Tongue (tissue), 1 donor: ENCODE measurements at regions not wholly inside any gene's neighbourhood (a gene's known extent, or its start where the extent isn't known, plus 50 kb on each side); places are given as distances from the start of the nearest gene placed in this dataset.
"Not testable (repeated sequence)": the region's sequence is repeated elsewhere in the genome, so short reads cannot be mapped to it uniquely, and the experiment has no call there.

Source experiments
- DNase-seq: peaks from one replicate; pipeline ENCODE4 v3.0.0-alpha.2; 2015

DNA sequence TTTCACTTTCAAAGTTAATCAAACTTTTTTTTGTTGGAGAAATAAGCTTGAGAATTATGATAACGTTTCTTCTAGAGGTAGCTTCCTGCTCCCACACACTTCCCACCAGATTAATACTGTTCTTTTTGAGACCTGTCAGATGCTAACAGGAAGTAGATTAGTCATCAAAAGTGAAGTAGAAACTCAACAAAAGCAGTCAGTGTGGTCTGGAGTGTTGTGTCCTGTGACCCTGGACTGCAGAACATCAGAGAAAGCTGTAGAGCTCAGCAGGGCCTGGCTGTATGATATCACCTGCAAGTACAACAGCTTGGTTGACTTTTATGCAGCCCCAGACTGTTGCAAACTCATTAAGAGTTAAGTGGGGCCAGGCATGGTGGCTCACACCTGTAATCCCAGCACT lies 495.7 kb upstream of the CYLC2 start:
- no peak for DNase-seq

DNA sequence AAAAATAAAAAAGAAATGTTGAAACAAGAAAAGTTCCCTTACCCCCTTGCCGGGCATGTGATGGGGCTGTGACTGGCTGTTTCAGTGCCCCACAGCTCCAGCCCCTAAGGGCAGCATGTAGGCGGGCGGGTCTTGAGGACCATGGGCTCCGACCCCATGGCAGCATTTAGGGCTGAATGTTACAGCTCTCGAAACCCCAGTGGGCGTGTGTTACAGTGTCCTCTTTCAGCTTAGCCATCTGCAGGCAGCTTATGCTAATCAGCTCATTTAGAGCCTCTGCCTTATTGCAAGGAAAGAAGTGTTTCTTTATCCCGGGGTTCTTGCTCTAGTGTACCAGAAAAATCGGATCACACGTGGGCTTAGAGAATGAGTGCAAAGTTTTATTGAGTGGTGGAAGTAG lies 497.4 kb upstream of the CYLC2 start:
- no peak for DNase-seq

DNA sequence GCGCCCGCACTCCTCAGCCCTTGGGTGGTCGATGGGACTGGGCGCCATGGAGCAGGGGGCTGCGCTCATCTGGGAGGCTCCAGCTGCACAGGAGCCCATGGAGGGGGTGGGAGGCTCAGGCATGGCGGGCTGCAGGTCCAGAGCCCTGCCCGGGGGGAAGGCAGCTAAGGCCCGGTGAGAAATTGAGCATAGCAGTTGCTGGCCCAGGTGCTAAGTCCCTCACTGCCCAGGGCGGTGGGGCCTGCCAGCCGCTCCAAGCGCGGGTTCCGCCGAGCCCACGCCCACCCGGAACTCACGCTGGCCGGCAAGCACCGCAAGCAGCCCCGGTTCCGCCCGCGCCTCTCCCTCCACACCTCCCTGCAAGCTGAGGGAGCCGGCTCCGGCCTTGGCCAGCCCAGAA lies 508.2 kb upstream of the CYLC2 start:
- not testable (repeated sequence) for DNase-seq

DNA sequence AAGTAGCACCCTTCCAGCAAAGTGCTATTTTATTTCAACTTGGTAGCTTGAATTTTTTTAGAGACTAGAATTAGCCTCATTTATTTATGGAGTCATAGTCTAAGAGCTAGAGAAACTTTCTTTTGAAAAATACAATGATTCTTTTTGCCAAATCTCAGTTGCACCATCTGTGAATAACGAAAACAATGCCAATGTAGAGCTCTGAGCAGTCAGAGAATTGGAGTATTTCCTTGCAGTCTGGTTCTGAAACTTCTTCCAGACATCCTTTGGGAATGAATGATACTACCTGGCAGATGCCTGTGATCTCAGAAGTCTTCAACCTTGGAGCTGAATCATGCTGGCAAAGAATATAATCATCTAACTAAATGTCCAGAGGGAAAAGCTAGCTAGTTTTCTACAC lies 511.5 kb upstream of the CYLC2 start:
- no peak for DNase-seq

DNA sequence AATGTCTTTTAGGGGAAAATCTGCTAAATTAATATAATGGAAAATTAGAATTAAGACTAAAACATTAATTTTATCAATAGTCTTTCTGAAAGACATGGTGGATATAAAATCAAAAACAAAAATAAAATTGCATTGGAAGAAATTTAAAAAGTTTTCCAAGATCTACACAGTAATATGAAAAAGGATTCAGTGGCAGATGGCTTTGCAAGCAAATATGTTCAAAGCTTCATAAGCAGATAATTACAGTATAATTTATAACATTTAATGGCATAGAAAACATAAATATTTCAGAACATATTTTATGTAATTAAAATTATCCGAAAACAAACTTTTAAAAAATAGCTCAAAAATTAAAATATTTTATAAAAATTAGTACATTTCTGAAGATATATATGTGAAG lies 512.4 kb upstream of the CYLC2 start:
- no peak for DNase-seq

DNA sequence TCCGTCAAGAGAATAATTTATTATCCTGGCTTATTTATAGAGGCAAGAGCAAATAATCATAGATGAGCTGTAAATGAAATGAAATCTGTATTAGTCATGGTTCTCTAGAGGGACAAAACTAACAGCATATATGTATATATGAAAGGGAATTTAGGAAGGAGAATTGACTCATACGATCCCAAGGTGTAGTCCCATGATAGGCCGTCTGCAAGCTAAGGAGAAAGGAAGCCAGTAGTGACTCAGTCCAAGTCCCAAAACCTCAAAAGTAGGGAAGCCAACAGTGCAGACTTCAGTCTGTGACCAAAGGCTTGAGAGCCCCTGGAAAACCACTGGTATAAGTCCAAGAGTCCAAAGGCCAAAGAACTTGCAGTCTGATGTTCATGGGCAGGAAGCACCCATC lies 515.9 kb upstream of the CYLC2 start:
- no peak for DNase-seq

DNA sequence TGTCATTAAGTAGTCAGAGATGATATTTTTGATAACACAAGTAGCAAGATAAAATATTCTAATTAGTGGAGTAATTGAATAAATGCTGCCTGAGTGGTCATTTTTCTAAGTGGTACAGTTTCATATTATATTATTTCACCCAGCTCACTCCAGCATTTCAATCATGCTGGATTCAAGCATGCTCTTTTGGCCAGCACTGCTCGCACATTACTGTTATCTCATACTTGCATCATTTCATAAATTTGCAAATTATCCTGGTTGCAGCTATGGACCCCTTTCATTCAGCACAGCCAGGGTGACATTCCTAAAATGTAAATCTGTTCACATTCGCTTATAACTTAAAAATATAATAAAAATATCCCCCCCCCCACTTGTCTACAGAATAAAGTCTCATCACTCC lies 520.8 kb upstream of the CYLC2 start:
- no peak for DNase-seq

DNA sequence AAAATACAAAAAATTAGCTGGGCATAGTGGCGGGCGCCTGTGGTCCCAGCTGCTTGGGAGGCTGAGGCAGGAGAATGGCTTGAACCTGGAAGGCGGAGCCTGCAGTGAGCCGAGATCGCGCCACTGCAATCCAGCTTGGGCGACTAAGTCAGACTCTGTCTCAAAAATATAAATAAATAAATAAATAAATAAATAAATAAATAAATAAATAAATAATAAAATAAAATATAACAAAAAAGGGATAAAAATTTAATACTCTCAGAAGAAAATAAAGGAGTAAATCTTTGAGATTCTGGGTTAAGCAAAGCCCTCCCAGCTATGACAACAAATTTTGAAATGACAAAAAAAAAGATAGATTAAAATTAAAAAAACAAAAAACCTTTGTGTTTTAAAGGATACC lies 525.7 kb upstream of the CYLC2 start:
- DNase-seq, result not testable (repeated sequence)

DNA sequence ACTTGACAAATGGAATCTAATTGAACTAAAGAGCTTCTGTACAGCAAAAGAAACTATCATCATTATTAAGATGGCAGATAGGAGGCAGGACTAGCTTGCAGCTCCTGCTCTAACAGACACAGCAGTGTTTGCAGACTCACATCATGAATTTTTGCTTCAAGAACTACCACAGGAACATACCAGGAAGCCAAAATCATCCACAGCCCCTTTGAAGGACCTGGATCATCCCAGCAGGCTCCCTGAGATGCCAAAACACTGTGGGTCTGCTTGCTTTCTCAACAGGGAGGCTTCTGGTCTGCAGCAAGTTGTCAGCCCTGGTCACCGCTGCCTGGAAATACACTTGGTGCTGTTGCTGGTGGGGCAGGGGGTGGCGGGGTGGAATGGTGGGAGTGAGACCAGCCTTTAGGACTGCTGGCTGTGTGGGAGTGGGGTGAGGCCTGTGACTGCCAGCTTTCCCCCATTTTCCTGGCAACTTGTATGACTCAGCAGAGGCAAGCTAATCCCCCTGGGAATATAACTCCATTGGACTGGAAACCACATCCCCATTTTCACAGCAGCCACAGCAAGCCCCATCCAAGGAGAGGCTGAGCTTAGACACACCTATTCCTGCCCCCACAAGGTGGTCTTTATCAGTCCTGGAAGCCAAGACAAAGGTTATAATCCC lies 533.8 kb upstream of the CYLC2 start:
- no peak for DNase-seq

DNA sequence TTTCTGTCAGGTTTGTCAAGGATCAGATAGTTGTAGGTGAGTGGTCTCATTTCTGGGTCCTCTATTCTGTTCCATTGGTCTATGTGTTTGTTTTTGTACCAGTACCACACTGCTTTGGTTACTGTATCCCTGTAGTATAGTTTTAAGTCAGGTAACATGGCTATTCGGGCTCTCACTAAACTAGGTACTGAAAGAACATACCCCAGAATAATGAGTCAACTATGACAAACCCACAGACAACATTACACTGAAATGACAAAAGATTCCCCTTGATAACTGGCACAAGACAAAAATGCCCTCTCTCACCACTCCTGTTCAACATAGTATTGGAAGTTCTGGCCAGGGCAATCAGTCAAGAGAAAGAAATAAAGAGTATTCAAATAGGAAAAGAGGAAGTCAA lies 535.3 kb upstream of the CYLC2 start:
- DNase-seq, result no peak

DNA sequence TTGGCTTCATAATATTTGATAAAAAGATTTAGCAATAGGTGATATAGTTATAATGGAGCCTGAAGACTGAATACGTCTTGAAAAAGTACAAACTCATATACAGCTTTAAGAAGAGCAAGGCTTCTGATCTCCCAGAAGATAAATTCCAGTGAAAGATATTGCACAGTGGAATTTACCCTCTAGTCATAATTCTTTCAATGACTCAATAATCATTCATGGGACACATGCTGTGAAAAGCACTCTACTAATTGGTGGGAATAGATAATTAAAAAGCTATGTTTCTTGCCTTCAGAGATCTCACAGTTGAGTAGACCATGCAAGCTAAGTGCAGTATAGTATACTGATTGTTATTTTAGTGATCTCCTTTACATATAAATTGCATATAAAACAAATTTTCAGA lies 538.6 kb upstream of the CYLC2 start:
- DNase-seq, result no peak

DNA sequence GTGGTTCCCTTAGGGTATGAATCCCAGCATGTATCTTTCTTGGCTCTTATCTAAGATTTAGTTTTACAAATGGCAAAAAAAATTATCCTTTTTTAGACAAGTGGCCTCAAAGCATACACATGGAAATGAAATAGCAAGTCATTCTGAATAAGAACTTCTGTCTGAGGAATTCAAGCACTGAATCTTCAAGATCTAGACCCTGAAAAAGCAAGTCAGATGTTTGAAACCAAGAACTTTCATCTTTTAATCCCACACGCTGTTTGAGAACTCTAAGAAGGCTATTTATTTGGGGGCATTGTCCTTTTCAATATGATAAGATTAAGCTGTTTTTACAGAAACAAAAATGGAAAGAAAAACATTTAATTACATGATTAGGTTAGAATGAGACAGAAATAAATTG lies 549.2 kb upstream of the CYLC2 start:
- DNase-seq, result no peak

DNA sequence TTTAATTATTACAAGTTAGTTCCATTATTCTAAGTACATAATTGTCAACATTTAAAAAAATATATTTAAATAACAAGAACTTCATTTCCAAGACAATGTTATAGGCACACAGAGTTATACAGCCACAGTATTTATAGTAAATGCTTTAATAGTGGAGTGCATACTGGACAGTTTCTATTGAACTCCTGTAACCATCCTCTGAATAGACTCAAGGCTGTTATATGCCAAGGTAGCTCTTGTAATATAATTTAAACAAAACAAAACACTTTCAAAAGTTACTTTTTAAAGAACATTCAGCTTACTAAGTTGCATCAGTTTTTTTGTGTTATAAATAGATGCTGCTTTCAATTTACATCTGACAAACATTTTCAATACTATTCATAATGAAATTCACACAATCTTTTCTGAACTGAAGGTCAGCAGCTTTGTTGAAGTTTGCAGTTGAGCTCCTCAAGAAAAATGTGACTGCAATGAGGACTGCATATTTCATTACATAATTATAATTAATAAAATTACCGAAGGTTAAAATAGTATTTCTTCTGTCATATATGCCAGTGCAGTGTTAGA lies 549.9 kb upstream of the CYLC2 start:
- DNase-seq, result no peak

DNA sequence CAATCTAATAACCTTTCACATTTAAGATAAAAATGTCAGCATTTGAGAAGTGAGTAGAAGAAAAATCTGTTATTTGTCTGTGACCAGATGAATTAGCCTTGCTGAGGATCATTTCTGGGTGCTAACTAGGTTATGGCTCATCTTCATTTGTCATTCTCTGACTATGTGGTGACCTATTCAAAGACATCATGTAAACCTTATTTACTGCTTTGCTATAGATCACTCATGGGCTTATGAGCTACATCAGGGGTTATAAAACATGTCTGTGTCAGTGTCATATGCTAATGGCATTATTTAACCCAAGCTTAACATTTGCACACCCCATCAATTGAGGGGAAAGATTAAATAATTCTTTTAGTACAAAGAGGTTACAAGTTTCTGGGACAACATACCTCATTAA lies 555.5 kb upstream of the CYLC2 start:
- no peak for DNase-seq

DNA sequence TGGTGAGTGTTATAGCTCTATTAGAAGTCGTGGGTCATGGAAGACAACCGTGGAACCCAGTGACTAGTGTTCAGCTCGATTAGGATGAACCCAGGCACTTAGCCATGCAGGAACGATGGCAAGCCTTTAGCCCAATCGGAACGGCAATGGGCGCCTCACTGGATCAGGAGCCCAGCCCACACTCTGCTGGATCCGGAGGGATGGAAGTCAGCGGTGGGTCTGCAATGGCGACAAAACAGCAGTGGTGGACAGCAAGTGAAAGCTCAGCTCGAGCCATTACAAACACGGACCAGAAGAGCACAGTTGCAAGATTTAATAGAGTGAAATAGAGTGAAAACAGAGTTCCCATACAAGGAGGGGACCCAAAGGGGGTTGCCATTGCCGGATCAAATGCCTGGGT lies 558.5 kb upstream of the CYLC2 start:
- not testable (repeated sequence) for DNase-seq

DNA sequence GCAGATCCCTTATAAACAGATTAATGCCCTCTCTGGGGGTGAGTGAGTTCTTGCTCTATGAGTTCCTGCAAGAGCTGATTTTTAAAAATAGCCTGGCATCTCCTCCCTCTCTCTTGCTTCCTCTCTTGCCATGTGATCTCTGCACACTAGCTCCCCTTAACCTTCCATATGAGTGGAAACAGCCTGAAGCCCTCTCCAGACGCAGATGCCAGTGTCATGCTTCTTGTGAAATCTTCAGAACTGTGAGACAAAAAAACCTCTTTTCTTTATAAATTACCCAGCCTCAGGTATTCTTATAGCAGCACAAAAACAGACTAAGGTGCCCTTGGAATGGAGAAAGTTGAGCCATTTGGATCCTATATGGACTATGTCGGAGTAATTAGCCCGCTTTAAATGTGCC lies 559.7 kb upstream of the CYLC2 start:
- DNase-seq, result no peak

DNA sequence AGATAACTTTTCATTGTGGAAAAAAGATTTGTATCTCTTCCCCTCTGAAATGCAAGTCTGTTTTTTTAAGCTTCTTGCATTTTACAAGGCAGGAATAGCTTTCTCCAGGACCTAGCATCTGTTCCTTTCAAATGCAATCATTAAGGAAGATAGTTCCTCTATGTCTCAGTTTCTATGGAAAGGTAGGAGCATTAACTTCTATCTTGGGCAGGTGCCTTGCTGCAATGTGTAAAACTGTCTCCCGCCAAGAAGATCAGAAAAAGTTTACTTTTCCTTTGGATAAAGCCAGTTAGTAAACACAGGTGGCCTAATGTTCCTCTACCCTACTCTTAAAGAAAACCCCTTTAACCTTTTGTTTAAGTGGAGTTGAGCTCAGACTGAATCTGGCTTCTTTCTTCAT lies 560.6 kb upstream of the CYLC2 start:
- peak; percentile 15 for DNase-seq

DNA sequence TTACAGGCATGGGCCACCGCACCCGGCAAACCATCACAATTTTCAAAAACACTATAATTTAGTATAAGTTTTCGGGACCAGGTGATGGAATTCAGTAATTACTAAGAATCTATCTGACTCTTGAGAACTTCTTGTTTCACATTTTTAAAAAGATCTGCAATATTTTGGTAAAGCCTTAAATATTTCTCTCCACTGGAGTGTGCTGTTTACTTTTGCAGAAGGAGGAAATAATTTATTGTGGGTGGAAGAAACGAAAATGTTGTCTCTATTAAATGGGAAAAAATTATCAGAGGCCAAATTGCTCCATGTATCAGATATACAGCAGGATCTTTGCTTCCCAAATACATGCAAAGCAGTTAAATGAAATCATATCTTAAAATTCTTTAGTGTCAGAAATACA lies 566.8 kb upstream of the CYLC2 start:
- no peak for DNase-seq

DNA sequence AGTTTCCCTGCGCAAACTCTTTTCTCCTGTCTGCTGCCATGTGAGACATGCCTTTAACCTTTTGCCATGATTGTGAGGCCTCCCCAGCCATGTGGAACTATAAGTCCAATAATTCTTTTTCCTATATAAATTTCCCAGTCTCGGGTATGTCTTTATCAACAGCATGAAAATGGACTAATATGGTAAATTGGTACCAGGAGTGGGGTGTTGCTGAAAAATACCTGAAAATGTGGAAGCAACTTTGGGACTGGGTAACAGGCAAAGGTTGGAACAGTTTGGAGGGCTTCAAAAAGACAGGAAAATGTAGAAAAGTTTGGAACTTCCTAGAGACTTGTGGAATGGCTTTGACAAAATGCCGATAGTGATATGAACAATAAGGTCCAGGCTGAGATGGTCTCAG lies 578.9 kb upstream of the CYLC2 start:
- DNase-seq, result not testable (repeated sequence)

DNA sequence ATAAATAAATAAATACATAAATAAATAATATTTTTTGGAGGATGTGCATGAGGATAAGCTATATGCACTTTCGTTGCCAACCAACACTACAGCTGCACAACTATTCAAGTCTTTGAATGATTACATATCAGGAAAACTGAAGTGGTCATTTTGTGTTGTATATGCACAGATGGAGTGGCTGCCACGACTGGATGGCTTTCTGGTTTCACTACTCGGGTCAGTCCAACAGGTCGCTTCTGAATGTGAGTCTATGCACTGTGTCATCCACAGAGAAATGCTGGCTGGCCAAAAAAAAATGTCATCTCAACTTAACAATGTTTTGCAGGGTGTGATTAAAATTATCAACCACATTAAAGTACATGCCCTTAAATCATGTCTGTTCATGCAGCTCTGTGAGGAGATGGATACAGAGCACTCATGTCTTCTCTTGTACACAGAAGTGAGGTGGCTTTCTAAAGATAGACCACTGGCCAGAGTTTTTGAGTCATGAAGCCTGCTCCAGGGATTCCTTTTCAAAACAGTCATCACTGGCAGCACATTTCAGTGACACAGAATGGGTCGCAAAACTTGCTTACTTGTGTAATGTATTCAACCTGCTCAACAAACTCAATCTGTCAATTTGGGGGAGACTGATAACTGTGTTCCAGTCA lies 589.8 kb upstream of the CYLC2 start:
- no peak for DNase-seq

DNA sequence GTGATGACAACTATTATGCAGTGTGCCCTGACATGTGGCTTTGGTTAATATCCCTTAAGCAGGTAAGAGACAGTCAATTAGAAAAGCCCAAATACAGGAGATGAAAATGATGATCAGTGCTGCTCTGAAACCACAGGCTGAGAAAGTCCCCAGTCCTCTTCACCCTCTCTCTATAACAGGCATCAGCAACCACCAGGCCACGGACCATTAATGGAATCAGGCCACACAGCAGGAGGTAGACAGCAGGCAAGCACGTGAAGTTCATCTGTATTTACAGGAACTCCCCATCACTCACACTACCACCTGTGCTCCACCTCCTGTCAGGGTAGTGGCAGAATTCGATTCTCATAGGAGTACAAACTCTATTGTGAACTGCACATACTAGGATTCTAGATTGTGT lies 591.6 kb upstream of the CYLC2 start:
- no peak for DNase-seq

DNA sequence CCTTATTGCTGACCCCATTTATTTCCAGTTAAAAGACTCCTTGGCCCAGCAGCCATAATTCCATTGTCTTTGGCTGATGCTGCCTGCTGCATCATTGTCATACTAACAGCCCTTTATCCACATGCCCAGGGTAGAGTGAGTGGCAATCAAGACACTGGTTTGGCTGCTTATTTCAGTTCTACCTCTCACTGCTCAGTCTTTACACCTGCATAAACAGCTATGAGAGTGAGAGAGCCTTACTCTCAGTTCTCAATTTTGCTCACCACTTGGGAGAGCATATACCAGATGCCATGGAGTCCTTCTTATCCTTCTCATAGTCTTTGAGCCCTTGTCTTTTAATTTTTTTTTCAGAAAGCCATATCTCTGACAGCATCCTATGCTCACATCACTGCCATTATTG lies 596.9 kb upstream of the CYLC2 start:
- no peak for DNase-seq

DNA sequence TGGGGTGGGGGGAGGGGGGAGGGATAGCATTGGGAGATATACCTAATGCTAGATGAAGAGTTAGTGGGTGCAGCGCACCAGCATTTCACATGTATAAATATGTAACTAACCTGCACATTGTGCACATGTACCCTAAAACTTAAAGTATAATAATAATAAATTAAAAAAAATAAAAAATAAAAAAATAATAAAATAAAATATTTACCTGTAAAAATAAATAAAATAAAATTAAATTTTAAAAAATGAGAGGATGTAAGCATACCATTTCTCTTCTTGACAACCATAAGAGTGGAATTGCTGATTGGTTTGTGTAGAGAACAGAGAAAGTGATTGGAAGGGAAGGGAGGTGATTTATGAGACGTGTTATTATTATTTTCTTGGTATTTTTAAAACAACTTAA lies 609.5 kb upstream of the CYLC2 start:
- DNase-seq, result not testable (repeated sequence)

DNA sequence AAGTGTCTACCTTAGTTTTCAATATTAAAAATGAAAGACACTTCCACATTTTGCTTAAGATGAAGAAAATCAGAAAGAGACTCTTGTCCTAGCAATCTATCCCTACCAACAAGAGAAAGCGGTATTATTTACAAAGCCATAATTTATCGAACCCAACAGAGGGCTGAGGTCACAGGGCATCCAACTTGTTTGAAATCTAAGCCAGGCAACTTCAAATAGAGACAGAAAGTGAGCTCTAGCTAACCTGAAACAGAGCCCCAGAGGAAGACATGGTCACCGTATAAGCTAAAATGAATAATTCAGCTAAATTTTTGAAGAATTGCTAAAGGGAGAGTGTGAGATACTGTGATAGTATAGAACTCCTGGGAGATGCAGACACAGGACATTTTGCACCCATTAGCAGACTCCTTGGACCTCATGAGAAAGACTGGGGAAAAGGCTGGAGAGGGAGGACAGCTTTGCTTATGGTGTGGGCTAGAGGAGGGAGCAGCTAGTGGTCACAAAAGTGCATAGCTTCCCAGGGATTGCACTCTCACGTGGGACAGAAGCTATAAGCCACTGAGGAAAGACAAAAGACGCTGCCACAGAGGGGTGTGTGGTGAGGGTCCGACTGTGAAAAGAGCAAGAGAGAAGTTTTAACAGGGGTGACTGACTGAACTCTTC lies 624.2 kb upstream of the GRIN3A start:
- no peak for DNase-seq
